Activated naive CD4-positive, alpha-beta T cell treated with Interleukin-2 at 50 U/mL for 16 hours (primary cell): ENCODE measurements at regions not wholly inside any gene's neighbourhood (a gene's known extent, or its start where the extent isn't known, plus 50 kb on each side); places are given as distances from the start of the nearest gene placed in this dataset.

ENCODE experiments used
- DNase-seq: peaks from one replicate; pipeline ENCODE4 v3.0.0-alpha.2; 2020

GRCh38 chr2:240362826-240363745, 72.4 kb upstream of the GPC1 start:
- DNase-seq: no peak

GRCh38 chr2:240363746-240364581, 71.5 kb upstream of the GPC1 start:
- DNase-seq: no peak

GRCh38 chr2:240364582-240364960, 70.9 kb upstream of the GPC1 start:
- no peak for DNase-seq

- DNase-seq: no peak
These were observed 70.3 kb upstream of the GPC1 start for GRCh38 chr2:240364961-240365775.

GRCh38 chr2:240365971-240366471, 69.4 kb upstream of the GPC1 start:
- DNase-seq: no peak

GRCh38 chr2:240366901-240367300, 68.6 kb upstream of the GPC1 start:
- no peak for DNase-seq

- no peak for DNase-seq
These were observed 67.7 kb upstream of the GPC1 start for GRCh38 chr2:240367721-240368120.

- no peak for DNase-seq
These were observed 66.6 kb upstream of the GPC1 start for GRCh38 chr2:240368781-240369331.

GRCh38 chr2:240369335-240369734, 66.1 kb upstream of the GPC1 start:
- no peak for DNase-seq

GRCh38 chr2:240369801-240370585, 65.5 kb upstream of the GPC1 start:
- no peak for DNase-seq

- no peak for DNase-seq
These were observed 64.1 kb upstream of the GPC1 start for GRCh38 chr2:240371129-240372000.

- DNase-seq: no peak
These were observed 63.4 kb upstream of the GPC1 start for GRCh38 chr2:240372101-240372500.

GRCh38 chr2:240373289-240373885, 62.1 kb upstream of the GPC1 start:
- no peak for DNase-seq

GRCh38 chr2:240374085-240374907, 61.2 kb upstream of the GPC1 start:
- no peak for DNase-seq

GRCh38 chr2:240375024-240375645, 60.3 kb upstream of the GPC1 start:
- DNase-seq: no peak

GRCh38 chr2:240376739-240377138, 58.7 kb upstream of the GPC1 start:
- no peak for DNase-seq

GRCh38 chr2:240377366-240377765, 58.1 kb upstream of the GPC1 start:
- DNase-seq: no peak

GRCh38 chr2:240379089-240379636, 56.3 kb upstream of the GPC1 start:
- DNase-seq: no peak
